NOMO-1 (cell line): ENCODE measurements at regions not wholly inside any gene's neighbourhood (a gene's known extent, or its start where the extent isn't known, plus 50 kb on each side); places are given as distances from the start of the nearest gene placed in this dataset.

Source experiments
- DNase-seq, 2 experiments: peaks; one replicate each; lab custom pipeline; 2025; ENCODE audit not compliant: unreplicated experiment in 2 of 2; lab: John Stamatoyannopoulos, UW

DNA sequence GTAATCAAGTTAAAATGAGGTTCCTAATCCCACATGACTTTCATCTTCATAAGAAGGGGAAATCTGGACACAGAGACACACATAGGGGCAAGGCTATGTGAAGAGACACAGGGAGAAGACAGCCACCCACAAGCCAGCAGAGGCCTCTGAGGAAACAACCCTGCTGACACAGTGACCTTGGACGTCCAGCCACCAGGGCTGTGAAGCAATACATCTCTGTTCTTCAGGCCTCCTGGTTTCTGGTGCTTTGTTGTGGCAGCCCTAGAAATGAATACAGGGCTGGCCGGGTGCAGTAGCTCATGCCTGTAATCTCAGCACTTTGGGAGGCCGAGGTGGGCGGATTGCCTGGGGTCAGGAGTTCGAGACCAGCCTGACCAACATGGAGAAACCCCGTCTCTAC lies 183.9 kb downstream of the CXCL12 start:
- DNase-seq = no peak

DNA sequence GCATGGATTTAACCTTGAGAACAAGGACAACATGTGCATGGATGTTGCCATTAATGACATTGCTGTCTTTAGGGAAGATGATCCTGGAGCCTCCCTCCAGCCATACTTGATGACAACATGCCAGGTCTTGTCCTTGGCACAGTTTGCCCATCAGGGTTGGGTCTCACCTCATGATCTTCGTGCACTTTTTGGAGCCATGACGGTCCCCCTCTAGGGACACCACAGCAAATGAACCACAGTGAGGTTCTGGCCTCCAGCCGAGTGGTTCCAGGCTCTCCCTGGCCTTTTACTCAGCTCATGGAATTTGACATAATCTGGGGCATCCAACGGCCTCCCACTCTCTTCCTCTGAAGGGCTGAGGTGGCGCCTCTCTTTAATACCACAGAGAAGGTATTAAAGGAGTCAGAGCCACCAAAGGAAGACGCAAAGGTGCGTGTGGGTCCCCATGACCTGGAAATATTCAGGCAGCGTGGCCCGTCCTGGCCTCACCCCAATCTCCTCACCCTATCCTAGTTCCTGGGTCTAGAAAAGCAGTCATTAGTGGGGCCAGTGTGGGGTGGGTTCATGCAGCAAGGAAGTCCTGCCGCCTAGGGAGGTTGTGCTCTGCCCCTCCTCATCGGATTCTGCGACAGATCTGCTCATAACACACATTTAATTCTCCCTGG lies 184.8 kb downstream of the CXCL12 start:
- no peak for DNase-seq

DNA sequence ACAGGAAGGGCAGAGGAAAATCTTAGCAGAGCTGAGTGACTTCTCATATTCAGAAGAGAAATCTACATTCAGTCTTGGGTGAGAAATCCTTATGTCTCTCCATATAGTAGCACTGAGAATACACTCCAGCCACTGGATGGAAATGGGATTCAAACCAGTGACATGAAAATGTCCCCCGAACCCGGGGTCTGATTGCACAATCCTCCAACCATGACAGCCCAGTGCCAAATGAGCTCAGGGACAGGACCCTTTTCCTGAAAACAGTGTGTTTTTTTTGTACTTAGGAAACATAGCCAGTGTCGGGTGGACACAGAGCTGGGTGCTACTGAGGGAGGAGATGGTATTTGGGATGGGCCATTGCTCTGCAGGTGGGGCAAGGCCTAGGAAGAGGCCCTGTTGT lies 185.6 kb downstream of the CXCL12 start:
- DNase-seq = no peak

DNA sequence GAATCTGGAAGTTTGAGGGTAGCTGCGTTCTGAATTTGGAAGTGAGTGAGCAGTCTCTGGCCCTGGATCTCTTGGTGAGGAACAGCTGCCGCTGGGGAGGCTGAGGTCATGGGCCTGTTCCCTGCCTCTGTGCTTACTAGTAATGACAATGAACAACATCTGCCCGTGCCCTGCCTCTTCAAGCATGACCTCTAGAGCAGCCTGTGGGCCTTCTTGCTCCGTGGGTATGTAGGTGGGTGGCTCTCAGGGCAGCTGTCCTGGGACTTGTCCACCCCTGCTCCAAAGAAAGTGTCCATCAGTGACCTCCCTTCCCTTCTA lies 186.2 kb downstream of the CXCL12 start:
- DNase-seq = no peak

DNA sequence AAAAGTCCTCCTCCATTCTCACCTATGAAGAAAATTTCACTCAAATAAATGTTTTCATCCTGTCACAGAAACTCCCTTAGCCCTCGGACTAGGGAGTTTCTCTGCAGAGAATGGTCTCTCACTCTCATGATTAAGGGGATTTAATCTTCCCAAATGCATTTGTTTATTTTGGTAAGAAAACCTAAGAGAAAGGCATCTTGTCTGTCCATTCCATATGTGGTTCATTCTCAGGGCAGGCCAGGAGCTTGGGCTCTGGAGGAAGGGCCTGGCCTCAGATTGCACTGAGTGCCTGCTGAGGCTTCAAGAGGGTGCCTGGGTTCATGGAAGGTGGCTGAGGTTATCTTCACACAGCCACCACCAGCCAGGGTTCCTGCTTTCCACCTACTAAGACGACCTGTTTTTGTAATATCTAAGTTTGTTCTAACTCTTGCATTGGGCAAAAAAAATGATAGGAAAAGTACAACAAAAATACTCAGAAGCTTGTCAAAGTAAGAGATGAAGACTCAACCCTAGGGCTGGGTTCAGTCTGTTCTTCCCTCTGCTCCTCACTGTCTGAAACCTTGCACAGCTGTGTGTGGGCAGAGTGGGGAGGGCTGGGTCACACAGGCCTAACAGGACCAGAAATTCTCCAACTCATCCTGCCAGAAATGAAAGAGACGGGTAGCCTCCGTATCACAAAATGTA lies 186.7 kb downstream of the CXCL12 start:
- DNase-seq = no peak

DNA sequence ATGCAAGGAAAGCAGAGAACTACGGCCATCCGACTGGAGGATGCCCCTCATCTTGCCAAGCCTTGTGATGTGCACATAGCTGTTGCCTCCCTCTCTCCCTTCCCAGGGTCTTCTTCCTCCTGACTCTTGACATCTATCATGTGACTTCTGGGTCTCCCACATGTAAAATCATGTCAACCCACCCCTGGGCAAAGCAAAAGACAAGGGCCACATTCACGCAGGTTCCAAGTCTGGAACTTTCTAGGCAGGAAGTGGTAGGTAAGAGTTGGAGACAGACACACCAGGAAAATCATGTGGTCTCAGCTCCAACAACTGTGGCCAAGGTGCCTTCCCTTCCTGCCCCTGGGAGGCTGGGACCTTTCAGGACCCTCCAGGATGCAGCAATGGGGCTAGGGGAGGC lies 187.3 kb downstream of the CXCL12 start:
- DNase-seq = no peak

DNA sequence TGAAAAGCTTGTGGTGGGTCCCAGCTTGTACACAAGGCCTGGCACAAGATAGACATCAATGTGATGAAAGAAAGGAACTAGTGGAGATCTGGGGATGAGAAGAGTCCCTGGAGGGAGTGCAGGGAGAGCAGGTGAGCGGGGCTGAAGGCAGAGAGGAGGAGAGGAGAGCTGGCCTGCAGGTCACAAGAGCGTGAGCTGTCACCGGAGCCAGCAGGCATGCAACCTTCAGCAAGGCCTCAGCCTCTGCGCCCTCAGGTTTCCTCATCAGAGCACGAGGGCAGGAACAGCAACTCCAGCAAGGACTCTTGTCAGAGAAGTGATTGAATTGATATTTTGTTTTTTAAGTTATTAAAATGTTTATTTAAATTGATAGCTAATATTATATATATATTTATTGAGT lies 188.6 kb downstream of the CXCL12 start:
- no peak for DNase-seq

DNA sequence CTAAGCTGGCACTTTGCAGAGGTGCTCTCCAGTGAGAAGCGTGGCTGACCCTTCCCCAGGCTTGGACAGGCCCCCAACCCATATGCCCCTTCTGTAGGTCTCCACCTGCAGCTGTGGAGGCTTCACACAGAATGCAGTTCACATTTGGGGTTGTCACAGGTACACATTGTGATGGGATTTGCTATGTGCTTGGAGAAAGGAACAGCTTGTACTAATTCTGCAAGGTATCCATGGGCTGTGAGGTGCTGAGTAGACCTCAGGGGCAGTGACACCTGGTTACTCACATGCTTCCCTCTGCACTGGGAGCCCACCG lies 188.9 kb downstream of the CXCL12 start:
- no peak for DNase-seq

DNA sequence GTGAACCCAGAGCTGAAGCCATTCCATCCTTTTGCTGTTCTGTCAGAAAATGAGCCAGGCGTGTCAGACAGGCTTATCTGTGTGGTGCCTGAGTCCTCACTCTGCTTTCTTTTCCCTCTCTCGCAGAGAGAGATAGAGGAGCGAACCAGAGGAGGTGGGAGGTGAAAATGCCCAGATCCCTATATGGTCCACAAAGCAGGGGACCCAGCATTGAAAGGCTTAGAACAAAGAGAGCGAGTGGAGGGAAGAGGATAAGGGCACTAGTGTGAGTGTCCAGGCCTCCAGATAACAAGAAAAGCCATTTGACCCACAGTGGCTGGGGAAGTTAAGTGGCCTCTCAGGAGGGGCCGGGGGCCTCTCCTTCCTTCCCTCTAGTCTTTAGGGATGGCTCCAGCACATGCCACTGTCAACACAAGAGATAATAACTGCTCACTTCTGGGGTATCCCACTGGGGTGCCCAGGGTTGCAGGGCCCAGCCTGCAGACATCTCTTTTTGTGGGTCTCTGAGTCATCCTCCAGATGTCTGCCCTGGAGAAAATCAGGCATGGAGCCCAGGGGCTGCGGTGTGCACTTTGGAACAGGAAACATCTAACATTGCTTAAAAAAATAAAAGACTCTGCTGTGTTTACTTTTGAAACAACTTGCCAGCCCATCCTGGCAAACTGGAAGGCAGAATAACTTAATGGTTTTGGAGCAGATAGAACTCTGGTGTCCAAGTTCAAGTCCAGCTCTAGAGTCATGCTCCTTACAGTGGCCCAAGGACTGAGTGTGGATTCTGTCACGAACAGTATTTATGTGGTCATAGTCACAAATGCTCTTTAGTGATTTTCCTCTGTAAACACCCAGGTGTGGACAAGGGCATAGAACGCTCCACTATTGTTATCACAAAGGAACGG lies 189.5 kb downstream of the CXCL12 start:
- no peak for DNase-seq

DNA sequence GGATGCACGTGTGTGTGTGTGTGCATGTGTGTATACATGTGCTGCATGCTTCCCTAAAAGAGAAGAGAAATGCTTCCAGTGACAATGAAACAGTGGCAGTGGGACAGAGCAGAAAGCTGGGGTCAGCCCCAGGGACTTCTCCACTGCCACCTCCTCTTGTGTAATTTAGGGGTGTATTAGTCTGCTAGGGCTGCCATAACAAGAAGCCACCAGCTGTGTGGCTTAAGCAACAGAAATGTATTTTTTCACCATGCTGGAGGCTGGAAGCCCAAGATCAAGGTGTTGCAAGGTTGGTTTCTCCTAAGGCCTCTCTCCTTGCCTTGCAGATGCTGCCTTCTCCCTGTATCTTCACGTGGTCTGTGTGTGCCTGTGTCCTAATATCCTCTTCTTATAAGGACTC lies 190.5 kb downstream of the CXCL12 start:
- no peak for DNase-seq

DNA sequence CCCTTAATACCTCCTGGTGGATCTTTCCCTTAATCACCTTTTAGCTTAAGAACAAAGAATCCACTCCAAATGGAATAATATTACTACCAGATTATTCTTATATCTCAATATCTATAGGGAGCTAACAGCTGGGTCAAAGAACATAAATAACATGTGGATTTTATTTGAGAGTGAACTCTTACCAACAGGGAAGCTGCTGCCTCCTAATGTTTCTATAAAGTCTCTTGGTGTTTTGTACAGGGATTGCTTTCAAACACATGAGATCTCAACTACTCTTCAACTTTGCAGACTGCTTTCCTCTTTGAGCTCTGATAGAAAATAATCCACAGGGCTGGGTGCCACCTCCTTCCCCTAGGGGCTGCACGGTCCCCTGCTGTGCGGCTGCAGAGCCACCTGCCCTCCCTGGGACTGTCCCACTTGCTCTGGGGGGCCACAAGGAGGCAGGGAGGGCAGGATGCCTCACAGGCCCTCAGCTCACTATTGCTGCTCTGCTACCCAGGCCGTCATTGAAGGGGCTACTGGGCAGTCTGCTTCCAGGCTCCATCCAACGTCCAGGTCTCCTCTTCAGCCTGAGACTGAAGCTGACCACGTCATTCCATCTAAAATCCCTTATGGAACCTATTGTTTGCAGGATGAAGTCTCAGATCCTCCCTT lies 191.2 kb downstream of the CXCL12 start:
- no peak for DNase-seq

DNA sequence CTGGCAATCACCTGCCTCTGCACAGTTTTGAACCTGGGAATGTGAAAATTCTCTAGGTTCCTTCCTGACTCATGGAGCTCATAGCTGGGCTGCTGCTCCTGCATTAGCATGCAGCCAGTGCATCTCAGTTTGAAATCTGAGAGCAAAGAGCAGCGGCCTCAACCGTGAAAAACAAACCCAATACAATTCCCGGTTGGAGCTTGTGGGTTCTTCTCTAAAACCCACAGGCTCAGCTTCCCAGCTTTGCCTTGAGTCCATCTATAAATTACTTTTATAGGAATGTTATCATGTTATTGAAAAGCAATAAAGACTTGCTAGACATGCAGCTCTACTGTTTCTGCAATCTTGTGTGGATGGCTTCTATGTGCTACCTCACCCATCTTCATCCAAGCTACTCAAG lies 191.7 kb downstream of the CXCL12 start:
- no peak for DNase-seq

DNA sequence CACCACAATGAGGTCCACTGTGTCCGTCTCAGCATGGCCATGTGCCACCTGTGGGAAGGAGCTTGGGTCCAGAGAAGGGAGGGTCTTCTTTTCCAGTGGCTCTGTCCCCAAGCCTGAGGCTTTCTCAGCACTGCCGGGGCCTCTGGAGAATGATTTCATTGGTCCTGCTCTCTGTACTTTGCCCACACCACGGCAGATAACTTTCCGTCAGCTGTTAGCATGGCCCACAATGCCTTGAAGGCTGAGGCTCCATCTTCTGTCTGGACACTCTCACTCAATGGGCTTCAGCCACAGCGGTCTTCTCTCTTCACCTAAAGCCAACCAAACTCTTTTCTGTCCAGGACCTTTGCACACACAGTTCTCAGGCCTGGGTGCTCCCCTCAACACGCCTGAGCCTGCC lies 192.5 kb downstream of the CXCL12 start:
- no peak for DNase-seq

DNA sequence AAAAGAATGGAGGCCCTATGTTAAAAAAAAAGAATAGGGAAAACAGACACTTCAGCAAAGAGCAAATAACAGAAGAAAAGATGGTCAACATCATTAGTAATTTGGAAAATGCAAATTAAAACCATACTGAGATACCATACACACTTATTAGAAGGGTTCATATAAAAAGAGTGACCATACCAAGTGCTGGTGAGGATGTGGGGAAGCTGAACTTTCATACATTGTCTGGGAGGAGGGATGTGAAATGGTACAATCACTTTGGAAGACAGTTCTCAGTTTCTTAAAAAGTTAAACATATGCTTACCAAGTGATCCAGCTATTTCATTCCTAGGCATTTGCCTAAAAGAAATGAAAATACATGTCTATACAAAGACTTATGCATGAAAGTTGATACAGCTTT lies 194.4 kb downstream of the CXCL12 start:
- no peak for DNase-seq

DNA sequence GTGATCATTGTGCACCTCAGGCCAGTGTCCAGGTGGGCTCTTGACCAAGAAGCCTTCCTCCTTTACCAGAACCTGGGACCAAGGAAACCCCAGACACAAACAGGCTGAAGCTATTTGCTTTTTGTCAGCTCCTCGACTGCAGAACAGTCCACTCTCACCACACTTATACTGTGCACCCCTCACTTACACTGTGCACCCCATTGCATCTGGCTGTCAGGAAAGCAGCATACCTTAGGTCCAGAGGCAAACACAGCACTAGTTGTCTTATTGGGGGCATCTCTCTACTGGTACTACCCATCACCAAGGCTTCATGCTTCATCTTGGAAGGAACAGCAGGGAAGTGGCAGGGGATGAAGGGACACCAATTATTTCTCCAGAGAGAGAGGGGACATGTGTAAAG lies 198.1 kb downstream of the CXCL12 start:
- no peak for DNase-seq

DNA sequence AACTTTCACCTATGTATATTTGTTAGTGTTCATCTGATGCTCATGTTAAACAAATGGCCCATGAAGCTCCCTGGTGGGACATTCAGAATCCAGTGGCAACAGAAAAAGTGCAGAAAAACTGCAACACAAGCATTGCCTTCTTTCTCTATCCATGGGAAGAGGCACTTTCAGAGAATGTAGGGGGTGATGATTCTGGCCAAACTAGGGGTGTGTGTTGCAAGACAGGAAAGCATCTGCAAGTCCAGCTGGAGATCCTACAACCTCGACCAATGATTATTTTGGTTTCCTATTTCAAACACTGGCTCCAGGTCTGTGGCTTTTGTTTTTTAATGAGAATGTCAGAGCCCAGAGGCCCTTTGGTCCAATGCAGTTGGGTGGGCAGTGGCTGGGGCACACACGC lies 198.7 kb downstream of the CXCL12 start:
- no peak for DNase-seq

DNA sequence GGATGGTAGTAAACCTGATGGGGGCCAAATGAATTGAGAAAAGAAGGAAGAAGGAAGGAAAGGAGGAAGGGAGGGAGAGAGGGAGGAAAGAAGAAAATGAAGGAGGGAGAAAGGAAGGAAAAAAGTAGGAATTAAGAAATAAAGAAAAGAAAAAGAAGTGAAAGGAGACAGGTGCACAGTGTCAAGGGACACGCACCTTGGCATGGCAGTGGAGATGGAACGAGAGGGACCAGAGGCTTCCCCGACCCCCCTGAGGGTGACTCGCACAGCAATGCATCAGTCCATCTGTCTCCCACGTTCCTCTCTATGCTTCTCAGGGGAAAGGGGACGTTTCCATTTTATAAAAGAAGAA lies 199.6 kb downstream of the CXCL12 start:
- DNase-seq = no peak

DNA sequence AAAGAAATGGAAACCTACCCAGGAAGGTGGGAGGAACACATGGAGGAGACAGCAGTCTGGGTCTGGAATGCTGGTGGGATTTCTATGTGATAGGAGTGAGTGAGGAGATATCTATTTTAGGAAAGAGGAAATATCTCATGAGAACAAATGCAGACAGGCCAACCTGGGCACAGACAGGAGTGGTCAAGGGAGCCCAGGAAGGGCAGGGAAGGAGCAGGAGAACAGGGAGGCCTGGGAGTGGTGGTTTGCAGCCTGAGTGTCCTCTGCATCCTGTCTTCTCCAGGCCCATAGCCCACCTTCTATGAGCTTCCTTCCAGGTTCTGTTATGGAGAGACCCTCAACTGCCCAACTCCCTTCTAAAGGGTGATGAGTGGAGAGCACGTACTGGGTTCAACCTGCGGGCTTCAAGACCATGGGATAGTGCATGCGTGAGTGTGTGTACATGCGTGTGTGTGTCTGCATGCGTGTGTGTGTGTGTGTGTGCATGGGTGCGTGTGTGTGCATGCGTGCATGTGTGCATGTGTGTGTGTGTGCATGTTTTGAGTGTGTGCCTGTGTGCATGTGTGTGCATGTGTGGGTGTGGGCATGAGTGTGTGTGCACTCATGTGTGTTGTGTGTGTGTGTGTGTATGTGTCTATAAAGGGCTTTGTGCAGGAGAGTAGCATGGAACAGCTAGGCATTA lies 200.1 kb downstream of the CXCL12 start:
- DNase-seq = no peak

DNA sequence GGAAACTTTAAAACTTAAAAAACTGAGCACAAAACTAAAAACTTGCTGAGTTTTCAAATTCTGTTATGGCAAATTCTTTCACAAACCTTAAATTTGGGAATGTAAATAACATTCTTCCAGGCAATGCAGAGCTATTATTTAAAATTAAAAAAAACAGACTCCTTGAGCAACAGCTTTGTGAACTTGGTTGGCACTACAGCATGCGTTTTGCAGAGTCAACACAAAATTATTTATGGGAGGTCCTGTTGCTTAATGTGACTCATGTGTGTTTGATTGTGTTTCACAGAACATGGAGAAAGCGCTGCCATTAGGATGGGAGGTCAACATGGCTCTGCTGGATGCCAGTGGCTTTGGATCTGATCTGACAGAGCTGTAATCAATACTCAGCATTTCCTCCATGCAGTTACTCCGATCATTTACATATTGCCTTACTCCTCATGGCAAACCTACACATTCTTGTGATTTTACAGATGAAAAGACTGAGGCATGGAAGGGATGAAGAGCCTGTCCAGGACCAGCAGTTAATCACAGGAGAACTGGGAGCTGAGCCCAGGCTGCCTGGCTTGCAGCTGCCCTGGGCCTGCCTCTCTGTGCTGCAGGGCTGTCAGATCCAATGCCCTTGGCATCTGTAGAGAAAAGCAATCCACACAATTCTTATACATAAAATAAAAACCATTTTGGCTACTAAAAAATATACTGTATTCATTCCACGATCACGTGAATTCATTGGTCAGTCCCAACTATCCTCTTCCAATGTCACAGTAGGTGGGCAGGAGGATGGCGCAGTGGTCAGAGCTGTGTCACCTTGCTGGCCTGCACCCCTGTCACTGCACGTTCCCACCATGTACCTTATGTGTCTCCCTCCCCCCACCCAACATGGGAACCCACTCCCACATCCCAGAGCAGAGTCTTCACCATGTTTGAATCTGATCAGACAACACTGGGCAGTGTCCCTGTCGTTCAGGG lies 200.9 kb downstream of the CXCL12 start:
- DNase-seq = no peak

DNA sequence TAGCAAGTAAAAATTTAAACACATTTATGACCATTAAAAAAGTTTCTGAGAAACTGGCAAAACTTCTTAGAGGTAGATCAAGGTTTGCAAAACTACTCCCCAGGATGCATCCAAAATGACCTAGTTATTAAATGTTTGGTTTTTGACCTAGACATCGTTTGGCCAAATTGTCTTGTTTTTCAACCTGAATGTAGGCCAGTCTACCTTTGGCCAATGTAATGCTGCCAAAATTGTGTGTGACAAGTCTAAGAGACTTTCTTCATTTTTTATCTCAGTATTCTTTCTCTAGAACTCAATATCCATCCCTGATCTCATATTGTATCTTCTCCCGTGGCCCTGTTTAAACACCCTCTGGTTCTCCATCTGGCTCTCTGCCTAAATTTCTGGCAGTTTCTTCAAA lies 202.0 kb downstream of the CXCL12 start:
- no peak for DNase-seq
